Gastrocnemius medialis (tissue), 4 donors: ENCODE measurements at regions not wholly inside any gene's neighbourhood (a gene's known extent, or its start where the extent isn't known, plus 50 kb on each side); places are given as distances from the start of the nearest gene placed in this dataset.

Source experiments
- POLR2A ChIP-seq, 2 donors: fragments of 450-650 bp; IDR thresholded peaks; one replicate each; pipeline ENCODE4 v1.6.1; 2017; ENCODE audit warnings: antibody characterized with exemption in 2 of 2, mild to moderate bottlenecking in 2 of 2, moderate library complexity in 2 of 2
- TF ChIP-seq, protein P1 (sequence below), 5 experiments: fragments of 450-650 bp in 3 of 5; fragments of 200-600 bp in 2 of 5; sonication (generic) in 2 of 5; IDR thresholded peaks in 4 of 5; conservative IDR thresholded peaks in 1 of 5; 1 replicate in 4 of 5; 2 replicates in 1 of 5; pipeline ENCODE4 v1.5.1; 2016 to 2019; ENCODE audit warnings: antibody characterized with exemption in 5 of 5, mild to moderate bottlenecking in 3 of 5, moderate library complexity in 3 of 5

DNA sequence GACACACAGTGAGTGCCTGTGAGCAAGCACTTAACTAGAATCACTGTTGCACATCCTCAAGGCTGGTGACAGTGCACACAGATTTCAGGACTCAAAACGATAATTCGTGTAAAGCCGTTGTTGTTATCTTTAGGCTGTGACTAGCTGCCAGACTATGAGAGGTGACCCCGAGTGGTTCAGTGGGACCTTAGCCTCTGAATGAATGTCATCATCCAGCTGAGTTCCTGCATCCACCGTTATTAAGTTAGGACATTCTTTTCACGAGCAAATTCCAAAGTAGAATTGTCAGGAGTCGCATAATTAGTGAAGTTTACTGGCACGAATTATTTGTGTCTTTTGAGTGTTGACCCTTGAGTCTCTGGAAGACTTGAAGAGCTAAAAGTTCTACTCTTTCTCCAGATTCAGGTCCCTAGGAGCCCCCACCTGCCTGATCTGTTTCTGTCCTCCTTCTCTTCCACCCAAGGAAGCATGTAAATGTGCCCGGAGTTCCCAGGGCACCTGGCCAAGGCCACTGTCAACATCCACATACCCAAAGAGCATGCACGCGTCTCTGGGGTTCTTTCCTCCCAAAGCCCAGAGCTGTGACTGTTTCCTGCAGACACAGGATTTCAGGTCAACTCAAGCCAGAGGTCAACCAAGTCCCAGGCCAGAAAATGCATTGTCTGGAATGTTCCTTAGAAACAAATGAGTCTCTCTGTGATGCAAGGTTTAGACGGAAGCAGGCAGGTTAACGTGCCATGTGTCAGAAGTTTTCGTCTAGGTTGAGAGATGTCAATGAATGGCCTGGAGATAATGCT, 207.2 kb downstream of the TOMM20 start:
- TF ChIP-seq POLR2A (IDR thresholded peaks at IDR 0.05) = no peak
- TF ChIP-seq, protein P1, sequence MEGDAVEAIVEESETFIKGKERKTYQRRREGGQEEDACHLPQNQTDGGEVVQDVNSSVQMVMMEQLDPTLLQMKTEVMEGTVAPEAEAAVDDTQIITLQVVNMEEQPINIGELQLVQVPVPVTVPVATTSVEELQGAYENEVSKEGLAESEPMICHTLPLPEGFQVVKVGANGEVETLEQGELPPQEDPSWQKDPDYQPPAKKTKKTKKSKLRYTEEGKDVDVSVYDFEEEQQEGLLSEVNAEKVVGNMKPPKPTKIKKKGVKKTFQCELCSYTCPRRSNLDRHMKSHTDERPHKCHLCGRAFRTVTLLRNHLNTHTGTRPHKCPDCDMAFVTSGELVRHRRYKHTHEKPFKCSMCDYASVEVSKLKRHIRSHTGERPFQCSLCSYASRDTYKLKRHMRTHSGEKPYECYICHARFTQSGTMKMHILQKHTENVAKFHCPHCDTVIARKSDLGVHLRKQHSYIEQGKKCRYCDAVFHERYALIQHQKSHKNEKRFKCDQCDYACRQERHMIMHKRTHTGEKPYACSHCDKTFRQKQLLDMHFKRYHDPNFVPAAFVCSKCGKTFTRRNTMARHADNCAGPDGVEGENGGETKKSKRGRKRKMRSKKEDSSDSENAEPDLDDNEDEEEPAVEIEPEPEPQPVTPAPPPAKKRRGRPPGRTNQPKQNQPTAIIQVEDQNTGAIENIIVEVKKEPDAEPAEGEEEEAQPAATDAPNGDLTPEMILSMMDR (IDR thresholded peaks at IDR 0.05 in 4 of 5, conservative IDR thresholded peaks at IDR 0.05 in 1 of 5) = no peak
